ENCODE measurements at regions not wholly inside any gene's neighbourhood (a gene's known extent, or its start where the extent isn't known, plus 50 kb on each side); places are given as distances from the start of the nearest gene placed in this dataset. TPM values are rescaled to one million over a fixed set of nuclear protein-coding genes. Genes with fewer than 3 reads are reported as not detected.

Small RNA genes lying in the stretch of these regions (small RNA-seq; reads per million reads assigned to genes)
- not detected for gene RF00019 (ENCODE audit: low replicate concordance)
- gene RF00284 (ENCODE audit: low replicate concordance): 0.95 reads per million, percentile 59 among the genes with 10 or more reads in this experiment
- gene RPL41P5 (ENCODE audit: low replicate concordance): 0.20 reads per million
